B cell (primary cell): ENCODE measurements at regions not wholly inside any gene's neighbourhood (a gene's known extent, or its start where the extent isn't known, plus 50 kb on each side); places are given as distances from the start of the nearest gene placed in this dataset.
"Not testable (repeated sequence)": the region's sequence is repeated elsewhere in the genome, so short reads cannot be mapped to it uniquely, and the experiment has no call there.

Experiments used
- ATAC-seq: fragments of 200-7000 bp; cut with Tn5 transposase; one replicate; pipeline ENCODE4 v1.10.0; 2021; ENCODE audit warnings: low read depth, mild to moderate bottlenecking, moderate number of reproducible peaks, moderate library complexity
- CTCF ChIA-PET: fragments of 350-600 bp; sonication (Branson Sonifier 250); formaldehyde crosslinking; loops from one replicate; lab custom pipeline; 2021; ENCODE audit warnings: antibody characterized with exemption, inconsistent platforms; lab: Charles Lee
- POLR2A ChIA-PET: fragments of 350-600 bp; sonication (Branson Sonifier 250); formaldehyde crosslinking; loops from one replicate; lab custom pipeline; 2021; ENCODE audit warnings: antibody characterized with exemption; lab: Charles Lee
- DNase-seq: peaks from one replicate; pipeline ENCODE4 v3.0.0; 2013
- H2AFZ ChIP-seq: 2 replicates; pipeline ENCODE4 v1.6.1; 2012; ENCODE audit warnings: mild to moderate bottlenecking, low read depth, low read length; ENCODE audit not compliant: insufficient read depth, poor library complexity, severe bottlenecking
- H3K27ac ChIP-seq, 2 donors: 1 replicate in 1 of 2; 2 replicates in 1 of 2; pipeline ENCODE4 v1.5.1; 2012 to 2013; ENCODE audit warnings: low read length in 2 of 2, mild to moderate bottlenecking in 2 of 2, moderate library complexity in 1 of 2
- H3K27me3 ChIP-seq, 4 experiments: fragments of 200-600 bp in 1 of 4; sonication (generic) in 1 of 4; replicated peaks in 1 of 4; 1 replicate in 2 of 4; 2 replicates in 2 of 4; pipeline versions ENCODE4 v1.6.1 to v1.7.0; 2013 to 2016; ENCODE audit warnings: low read length in 3 of 4, mild to moderate bottlenecking in 2 of 4, mixed read lengths in 1 of 4, moderate library complexity in 1 of 4; ENCODE audit not compliant: insufficient read depth in 4 of 4, control insufficient read depth in 3 of 4; ENCODE audit errors: control extremely low read depth in 1 of 4
- H3K36me3 ChIP-seq, 2 experiments: replicated peaks in 1 of 2; 1 replicate in 1 of 2; 2 replicates in 1 of 2; pipeline versions ENCODE4 v1.6.1 to v1.7.1; 2013; ENCODE audit warnings: low read length in 1 of 2; ENCODE audit not compliant: insufficient read depth in 2 of 2, control insufficient read depth in 1 of 2; ENCODE audit errors: control extremely low read depth in 1 of 2, extremely low read depth in 1 of 2
- H3K4me1 ChIP-seq, 2 donors: fragments of 200-600 bp in 1 of 2; sonication (generic) in 1 of 2; 1 replicate in 1 of 2; 2 replicates in 1 of 2; pipeline versions ENCODE4 v1.5.1 to v1.6.1; 2013 to 2017; ENCODE audit warnings: low read length in 2 of 2; ENCODE audit not compliant: control insufficient read depth in 2 of 2, insufficient read depth in 2 of 2
- H3K4me2 ChIP-seq: replicated peaks from 2 replicates; pipeline ENCODE3; 2012; ENCODE audit warnings: mild to moderate bottlenecking, low read depth, low read length; ENCODE audit not compliant: poor library complexity, severe bottlenecking
- H3K4me3 ChIP-seq, 5 experiments: fragments of 200-600 bp in 1 of 5; sonication (generic) in 1 of 5; 1 replicate in 3 of 5; 2 replicates in 2 of 5; pipeline versions ENCODE4 v1.5.1 to v1.7.0; 2011 to 2016; ENCODE audit warnings: low read length in 4 of 5, mild to moderate bottlenecking in 4 of 5, low read depth in 2 of 5, control low read depth in 1 of 5, moderate library complexity in 1 of 5; ENCODE audit not compliant: insufficient read depth in 1 of 5; ENCODE audit errors: control extremely low read depth in 1 of 5, extremely low read depth in 1 of 5
- H3K79me2 ChIP-seq: fragments of 200-600 bp; sonication (generic); one replicate; pipeline ENCODE4 v1.6.0; 2016; ENCODE audit warnings: low read length; ENCODE audit not compliant: control insufficient read depth, insufficient read depth
- H3K9ac ChIP-seq: fragments of 200-600 bp; sonication (generic); 2 replicates; pipeline ENCODE4 v1.6.1; 2017; ENCODE audit warnings: mild to moderate bottlenecking, low read length, moderate library complexity
- H3K9me3 ChIP-seq, 3 donors: one replicate each; pipeline versions ENCODE4 v1.6.1 to v1.7.1; 2013; ENCODE audit warnings: low read length in 2 of 3; ENCODE audit not compliant: control insufficient read depth in 2 of 3, insufficient read depth in 1 of 3; ENCODE audit errors: control extremely low read depth in 1 of 3
- H4K20me1 ChIP-seq: 2 replicates; pipeline ENCODE4 v1.6.0; 2012; ENCODE audit warnings: mild to moderate bottlenecking, low read length; ENCODE audit not compliant: insufficient read depth, control insufficient read depth, poor library complexity, severe bottlenecking
- H3K27ac Mint-ChIP-seq: one replicate; pipeline ENCODE4 v1.8.0; 2021; ENCODE audit warnings: mixed read lengths
- H3K27me3 Mint-ChIP-seq: one replicate; pipeline ENCODE4 v1.8.0; 2021; ENCODE audit warnings: mixed read lengths
- H3K4me1 Mint-ChIP-seq: one replicate; pipeline ENCODE4 v1.8.0; 2021; ENCODE audit warnings: mixed read lengths
- H3K4me3 Mint-ChIP-seq: one replicate; pipeline ENCODE4 v1.8.0; 2021; ENCODE audit warnings: mixed read lengths
- H3K9me3 Mint-ChIP-seq: one replicate; pipeline ENCODE4 v1.8.0; 2022; ENCODE audit warnings: mixed read lengths; ENCODE audit not compliant: insufficient read depth
- WGBS: methylation state at CpG from one replicate; pipeline ENCODE4 v1.1.5; 2013; ENCODE audit warnings: missing lambda C conversion rate; ENCODE audit not compliant: insufficient coverage; 5-methylcytosine and 5-hydroxymethylcytosine counted together
- intact Hi-C: fragments of 100-400 bp; cut with micrococcal nuclease; formaldehyde crosslinking; loops from one replicate; pipeline ENCODE4 v1.10.0; 2022

GRCh38 chr10:47619300-47620012 lies 96.0 kb upstream of the AGAP9 start:
- no CpG with 5 or more reads among the region's 3 CpGs for WGBS
- ATAC-seq, H3K4me2 ChIP-seq, H3K4me1 ChIP-seq, H3K27me3 Mint-ChIP-seq, CTCF ChIA-PET, H4K20me1 ChIP-seq, H3K27me3 ChIP-seq, H3K27ac ChIP-seq, H3K79me2 ChIP-seq, H3K9me3 ChIP-seq, H3K27ac Mint-ChIP-seq, H3K4me3 Mint-ChIP-seq, H3K4me1 Mint-ChIP-seq, H3K9me3 Mint-ChIP-seq, intact Hi-C loops, H2AFZ ChIP-seq, DNase-seq, H3K4me3 ChIP-seq, POLR2A ChIA-PET, H3K9ac ChIP-seq, H3K36me3 ChIP-seq: not testable (repeated sequence)

GRCh38 chr10:47609311-47609710 lies 85.9 kb upstream of the AGAP9 start:
- POLR2A ChIA-PET, H3K9ac ChIP-seq, DNase-seq, H3K27ac Mint-ChIP-seq, H3K27me3 ChIP-seq, H3K79me2 ChIP-seq, H3K27ac ChIP-seq, H3K4me1 Mint-ChIP-seq, H3K4me3 Mint-ChIP-seq, H2AFZ ChIP-seq, H4K20me1 ChIP-seq, H3K9me3 ChIP-seq, H3K4me1 ChIP-seq, H3K27me3 Mint-ChIP-seq, H3K36me3 ChIP-seq, H3K4me3 ChIP-seq, intact Hi-C loops, H3K4me2 ChIP-seq, ATAC-seq, CTCF ChIA-PET, H3K9me3 Mint-ChIP-seq: not testable (repeated sequence)
- WGBS, result no CpG with 5 or more reads among the region's 3 CpGs

GRCh38 chr10:47605791-47606773 lies 82.6 kb upstream of the AGAP9 start:
- H3K9me3 Mint-ChIP-seq, H3K27me3 ChIP-seq, CTCF ChIA-PET, DNase-seq, H3K27me3 Mint-ChIP-seq, H3K79me2 ChIP-seq, H2AFZ ChIP-seq, H3K4me1 ChIP-seq, H3K27ac ChIP-seq, POLR2A ChIA-PET, H3K36me3 ChIP-seq, H3K9ac ChIP-seq, H3K4me3 Mint-ChIP-seq, H3K9me3 ChIP-seq, ATAC-seq, H3K4me3 ChIP-seq, H3K4me2 ChIP-seq, H3K27ac Mint-ChIP-seq, H3K4me1 Mint-ChIP-seq, intact Hi-C loops, H4K20me1 ChIP-seq: not testable (repeated sequence)
- WGBS, result no CpG with 5 or more reads among the region's 1 CpG

GRCh38 chr10:47600604-47601003 lies 77.2 kb upstream of the AGAP9 start:
- H3K4me3 Mint-ChIP-seq, POLR2A ChIA-PET: not testable (repeated sequence)

More at GRCh38 chr10:47600604-47601003, 77.2 kb upstream of the AGAP9 start:
- H4K20me1 ChIP-seq, H3K79me2 ChIP-seq, H3K9ac ChIP-seq, H3K27ac ChIP-seq, ATAC-seq, H3K27me3 ChIP-seq, H2AFZ ChIP-seq, H3K27ac Mint-ChIP-seq, H3K4me3 ChIP-seq, H3K9me3 ChIP-seq, CTCF ChIA-PET, H3K4me2 ChIP-seq, intact Hi-C loops, H3K4me1 ChIP-seq, H3K9me3 Mint-ChIP-seq, H3K36me3 ChIP-seq, DNase-seq, H3K4me1 Mint-ChIP-seq, H3K27me3 Mint-ChIP-seq: not testable (repeated sequence)
- no CpG with 5 or more reads among the region's 2 CpGs for WGBS
